HG02973 (cell line): ENCODE measurements at regions not wholly inside any gene's neighbourhood (a gene's known extent, or its start where the extent isn't known, plus 50 kb on each side); places are given as distances from the start of the nearest gene placed in this dataset.
"Not testable (repeated sequence)": the region's sequence is repeated elsewhere in the genome, so short reads cannot be mapped to it uniquely, and the experiment has no call there.

Source experiments
- ATAC-seq: cut with Tn5 transposase; IDR thresholded peaks from one replicate; pipeline ENCODE4 v1.9.1; 2021; ENCODE audit warnings: moderate library complexity; ENCODE audit not compliant: unreplicated experiment

- ATAC-seq: no peak
Measured at GRCh38 chr11:81990659-81991443, 742.8 kb downstream of the FAM181B start.

DNA sequence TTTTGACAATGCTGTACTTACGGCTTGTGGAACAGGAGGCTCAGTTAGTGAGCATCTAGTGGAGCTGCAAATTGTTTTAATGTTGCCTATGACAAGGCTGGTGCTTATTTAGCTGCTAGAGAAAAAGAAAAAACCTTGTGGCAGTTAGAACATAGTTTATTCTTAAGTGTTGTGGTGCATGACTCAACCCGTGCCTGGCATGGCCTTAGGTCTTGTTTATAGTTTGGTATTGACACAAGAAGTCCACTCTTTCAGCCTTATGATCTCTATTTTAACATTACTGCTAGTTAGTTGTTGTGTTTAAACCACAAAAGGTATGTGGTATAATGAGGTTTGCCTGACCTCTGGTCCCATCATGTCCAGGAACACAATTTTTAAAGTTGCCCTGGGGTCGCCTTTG lies 744.6 kb downstream of the FAM181B start:
- ATAC-seq: no peak

DNA sequence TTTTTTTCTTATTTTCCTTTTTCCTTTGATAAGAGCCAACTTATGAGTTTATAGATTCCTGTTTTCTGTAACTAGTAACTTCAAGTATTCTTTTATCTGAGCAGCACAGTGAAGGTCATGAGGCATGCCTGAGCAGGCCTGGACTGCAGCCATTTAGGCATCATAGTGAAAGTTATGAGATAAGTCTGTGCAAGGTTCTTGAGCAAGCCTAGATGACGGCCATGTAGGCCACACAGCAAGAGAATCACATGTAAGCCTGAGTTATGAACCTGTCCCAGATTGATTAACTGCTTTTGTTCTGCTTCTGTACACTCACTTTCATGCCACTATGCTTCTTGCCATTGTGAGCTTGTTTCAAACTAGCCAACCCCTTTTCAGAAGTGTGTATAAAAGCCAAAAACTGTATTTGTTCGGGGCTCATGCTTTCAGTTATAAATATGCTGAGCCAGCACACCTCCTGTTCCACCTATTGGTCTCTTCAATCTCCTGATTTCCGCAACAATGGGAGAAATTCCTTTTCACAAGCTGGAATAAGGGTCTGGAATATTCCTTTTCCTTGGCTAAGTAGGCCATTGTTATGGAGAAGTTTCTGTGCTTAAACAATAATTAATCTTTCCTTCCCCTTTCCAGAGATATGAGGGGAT lies 745.7 kb downstream of the FAM181B start:
- ATAC-seq: no peak

DNA sequence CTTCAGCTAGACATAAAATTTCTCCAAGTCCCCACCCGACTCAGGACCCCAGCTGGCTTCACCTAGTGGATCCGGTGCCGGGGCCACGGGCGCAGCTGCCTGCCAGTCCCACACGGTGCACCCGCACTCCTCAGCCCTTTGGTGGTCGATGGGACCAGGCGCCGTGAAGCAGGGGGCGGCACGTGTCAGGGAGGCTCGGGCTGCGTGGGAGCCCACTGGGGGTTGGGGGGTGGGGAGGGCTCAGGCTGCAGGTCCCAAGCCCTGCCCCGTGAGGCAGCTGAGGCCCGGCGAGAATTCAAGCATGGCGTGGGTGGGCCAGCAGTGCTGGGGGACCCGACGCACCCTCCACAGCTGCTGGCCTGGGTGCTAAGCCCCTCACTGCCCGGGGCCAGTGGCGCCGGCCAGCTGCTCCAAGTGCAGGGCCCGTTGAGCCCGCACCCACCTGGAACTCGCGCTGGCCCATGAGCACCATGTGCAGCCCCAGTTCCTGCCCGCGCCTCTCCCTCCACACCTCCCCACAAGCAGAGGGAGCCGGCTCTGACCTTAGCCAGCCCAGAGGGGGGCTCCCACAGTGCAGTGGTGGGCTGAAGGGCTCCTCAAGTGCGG lies 747.0 kb downstream of the FAM181B start:
- ATAC-seq: no peak

GRCh38 chr11:81979448-81979847 lies 754.2 kb downstream of the FAM181B start:
- no peak for ATAC-seq

GRCh38 chr11:81975261-81975900 lies 758.3 kb downstream of the FAM181B start:
- no peak for ATAC-seq

- no peak for ATAC-seq
Measured at GRCh38 chr11:81970886-81971285, 762.8 kb downstream of the FAM181B start.

DNA sequence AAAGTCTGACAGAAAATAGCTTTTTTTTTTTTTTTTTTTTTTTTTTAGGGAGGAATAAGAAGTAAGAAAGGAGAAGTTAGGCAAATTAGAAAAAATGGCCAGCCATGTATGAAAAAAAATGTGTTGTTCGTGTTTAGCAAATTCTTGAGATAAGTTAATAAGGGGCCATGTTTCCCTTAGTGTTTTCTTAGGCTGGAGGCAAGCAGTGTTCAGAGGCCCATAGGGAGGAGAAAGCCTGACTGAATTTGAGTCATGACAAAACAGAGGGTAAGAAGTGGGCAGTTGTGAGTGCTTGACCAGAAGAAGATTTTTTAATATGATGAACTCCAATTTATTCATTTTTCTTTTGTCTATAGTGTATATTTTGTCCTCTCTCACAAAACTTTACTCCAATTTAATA lies 766.4 kb downstream of the FAM181B start:
- no peak for ATAC-seq

- ATAC-seq: no peak
Measured at GRCh38 chr11:81966340-81966739, 767.3 kb downstream of the FAM181B start.

DNA sequence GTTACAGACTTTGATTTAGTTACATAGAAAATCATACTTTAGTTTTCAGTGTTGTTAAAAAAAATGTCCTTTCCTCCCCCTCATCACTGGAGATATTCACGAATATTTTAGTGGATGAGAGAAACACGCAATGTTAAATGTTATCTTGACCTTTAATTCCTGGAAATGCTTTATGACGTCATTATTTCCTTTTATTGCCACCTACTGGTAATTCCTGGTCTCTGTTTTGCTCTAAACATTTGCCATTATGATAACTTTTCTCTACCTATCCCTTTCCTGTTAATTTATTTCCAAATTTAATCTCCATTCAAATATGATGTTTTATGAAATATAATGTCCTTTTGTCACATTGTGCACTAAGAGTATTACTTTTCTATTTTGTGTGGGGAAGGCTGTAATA lies 770.6 kb downstream of the FAM181B start:
- ATAC-seq: no peak

- ATAC-seq: no peak
Measured at GRCh38 chr11:81960443-81960842, 773.2 kb downstream of the FAM181B start.

GRCh38 chr11:81959341-81959740 lies 774.3 kb downstream of the FAM181B start:
- no peak for ATAC-seq

DNA sequence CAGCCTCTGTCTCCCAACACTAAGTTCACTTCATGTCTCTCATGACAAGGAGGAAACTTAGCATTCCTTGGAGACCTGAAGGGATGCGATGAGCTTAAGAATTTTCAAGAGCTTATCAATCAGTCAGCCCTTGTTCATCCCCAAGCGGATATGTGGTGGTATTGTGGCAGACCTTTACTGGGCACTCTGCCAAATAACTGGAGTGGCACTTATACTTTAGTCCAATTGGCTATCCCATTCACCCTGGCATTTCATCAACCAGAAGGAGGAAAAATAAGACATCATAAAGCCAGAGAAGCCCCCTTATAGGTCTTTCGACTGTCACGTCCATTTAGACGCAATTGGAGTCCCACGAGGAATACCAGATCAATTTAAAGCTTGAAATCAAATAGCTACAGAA lies 779.4 kb downstream of the FAM181B start:
- ATAC-seq: not testable (repeated sequence)

GRCh38 chr11:81946831-81947230 lies 786.8 kb downstream of the FAM181B start:
- ATAC-seq: no peak

GRCh38 chr11:81942646-81943045 lies 791.0 kb downstream of the FAM181B start:
- ATAC-seq: no peak

- ATAC-seq: no peak
Measured at GRCh38 chr11:81941998-81942397, 791.7 kb downstream of the FAM181B start.

- no peak for ATAC-seq
Measured at GRCh38 chr11:81932303-81932702, 801.4 kb downstream of the FAM181B start.

DNA sequence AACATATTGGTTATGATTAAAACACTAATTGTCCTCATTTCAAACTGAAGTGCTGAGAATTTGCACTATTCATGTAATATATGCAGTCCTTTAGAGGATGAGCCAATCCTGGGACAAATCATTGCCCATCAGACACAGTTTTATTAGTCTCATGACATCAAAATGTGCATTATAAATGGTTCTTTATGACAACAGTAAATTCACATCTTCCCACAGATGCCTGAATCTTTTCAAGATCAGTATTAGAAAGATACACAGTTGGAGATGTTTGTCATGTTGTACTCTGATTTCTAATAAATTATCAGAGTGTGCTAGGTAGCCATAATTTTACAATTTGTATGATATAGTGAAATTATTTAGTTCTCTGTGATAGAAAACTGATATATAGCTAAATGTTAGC lies 813.5 kb downstream of the FAM181B start:
- ATAC-seq: no peak

GRCh38 chr11:81916451-81916850 lies 817.2 kb downstream of the FAM181B start:
- no peak for ATAC-seq

DNA sequence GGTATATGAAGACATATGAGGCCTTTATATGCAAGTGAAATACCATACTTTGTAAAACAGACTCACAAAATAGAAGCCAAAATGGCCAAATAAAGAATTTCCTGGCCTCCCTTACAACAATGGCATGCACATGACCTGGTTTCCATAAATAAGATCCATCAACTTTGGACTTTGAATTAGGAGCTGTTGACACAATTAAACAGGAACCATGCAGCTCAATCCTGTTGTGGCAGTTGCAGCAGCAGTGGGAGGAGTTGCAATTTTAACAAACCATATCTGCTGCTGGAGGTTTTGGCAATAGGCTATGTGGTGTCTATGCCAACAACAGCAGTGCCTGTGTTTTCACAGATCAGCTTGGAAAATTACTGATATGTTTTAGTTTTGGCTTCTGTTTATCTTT lies 818.6 kb downstream of the FAM181B start:
- no peak for ATAC-seq

DNA sequence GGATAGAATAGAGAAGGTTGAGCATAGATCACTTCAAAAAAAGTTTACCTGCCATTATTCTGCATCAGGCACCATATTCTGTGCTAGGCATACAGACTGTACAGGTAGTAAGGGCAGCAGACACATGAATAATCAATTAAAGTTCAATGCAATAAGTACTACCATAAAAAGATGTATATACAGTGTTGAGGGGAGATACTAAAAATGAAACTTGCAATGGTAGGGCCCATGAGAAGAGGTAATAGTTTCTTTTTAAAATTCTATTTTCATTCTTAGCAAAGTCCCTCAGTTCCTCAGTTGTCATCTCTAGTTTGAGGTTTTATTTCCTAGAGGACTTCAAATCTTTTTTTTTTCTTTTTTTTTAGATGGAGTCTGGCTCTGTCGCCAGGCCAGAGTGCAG lies 819.9 kb downstream of the FAM181B start:
- ATAC-seq: no peak

DNA sequence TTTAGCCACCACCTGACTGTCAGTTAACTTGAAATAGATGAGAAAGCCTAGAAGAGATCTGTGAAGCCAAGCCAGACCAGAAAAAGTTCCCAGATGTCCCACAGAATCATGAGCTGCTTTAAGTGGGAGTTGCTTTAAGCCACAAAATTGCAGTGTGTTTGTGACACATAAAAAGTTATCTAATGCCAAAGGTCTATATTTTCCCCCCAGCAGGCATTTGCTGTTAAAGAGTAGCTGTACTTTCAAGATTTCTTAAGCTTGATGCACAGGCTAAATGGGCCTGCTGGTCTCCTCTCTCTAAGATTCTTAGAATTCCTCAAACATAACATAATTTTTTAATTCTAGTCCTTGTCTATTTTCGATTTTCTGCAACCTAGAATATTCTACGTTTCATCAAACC lies 825.7 kb downstream of the FAM181B start:
- no peak for ATAC-seq
